ENCODE measurements at regions not wholly inside any gene's neighbourhood (a gene's known extent, or its start where the extent isn't known, plus 50 kb on each side); places are given as distances from the start of the nearest gene placed in this dataset.

- H3K4me1 Mint-ChIP-seq = peaks cover 18% of the 10 kb centered on the region
- no peak for DNase-seq (ENCODE audit: low spot score)
- peaks cover 14% of the 10 kb centered on the region for H3K9me3 Mint-ChIP-seq
- no peak for TF ChIP-seq FOXP1 (CRISPR knock-in tag; IDR thresholded peaks at IDR 0.05; ENCODE audit: borderline replicate concordance)
- TF ChIP-seq ELF4 (CRISPR knock-in tag; IDR thresholded peaks at IDR 0.05; ENCODE audit: low read depth) = no peak
- no peak for TF ChIP-seq GABPB1 (CRISPR knock-in tag; IDR thresholded peaks at IDR 0.05)
- TF ChIP-seq ZNF263 (CRISPR knock-in tag; IDR thresholded peaks at IDR 0.05; ENCODE audit: low read depth) = no peak
- TF ChIP-seq ZMAT4 (CRISPR knock-in tag; IDR thresholded peaks at IDR 0.05) = no peak
- TF ChIP-seq, protein P1, sequence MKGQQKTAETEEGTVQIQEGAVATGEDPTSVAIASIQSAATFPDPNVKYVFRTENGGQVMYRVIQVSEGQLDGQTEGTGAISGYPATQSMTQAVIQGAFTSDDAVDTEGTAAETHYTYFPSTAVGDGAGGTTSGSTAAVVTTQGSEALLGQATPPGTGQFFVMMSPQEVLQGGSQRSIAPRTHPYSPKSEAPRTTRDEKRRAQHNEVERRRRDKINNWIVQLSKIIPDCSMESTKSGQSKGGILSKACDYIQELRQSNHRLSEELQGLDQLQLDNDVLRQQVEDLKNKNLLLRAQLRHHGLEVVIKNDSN (CRISPR knock-in tag; IDR thresholded peaks at IDR 0.05) = no peak
- TF ChIP-seq ZBTB21 (CRISPR knock-in tag; IDR thresholded peaks at IDR 0.05; ENCODE audit: borderline replicate concordance) = no peak
- no peak for TF ChIP-seq ZNF416 (CRISPR knock-in tag; IDR thresholded peaks at IDR 0.05)
- TF ChIP-seq SP1 (CRISPR knock-in tag; conservative IDR thresholded peaks at IDR 0.05) = no peak
- TF ChIP-seq SOX15 (CRISPR knock-in tag; IDR thresholded peaks at IDR 0.05) = no peak
- TF ChIP-seq NR3C1 (CRISPR knock-in tag; conservative IDR thresholded peaks at IDR 0.05; ENCODE audit: low read depth) = no peak
- TF ChIP-seq, protein P2, sequence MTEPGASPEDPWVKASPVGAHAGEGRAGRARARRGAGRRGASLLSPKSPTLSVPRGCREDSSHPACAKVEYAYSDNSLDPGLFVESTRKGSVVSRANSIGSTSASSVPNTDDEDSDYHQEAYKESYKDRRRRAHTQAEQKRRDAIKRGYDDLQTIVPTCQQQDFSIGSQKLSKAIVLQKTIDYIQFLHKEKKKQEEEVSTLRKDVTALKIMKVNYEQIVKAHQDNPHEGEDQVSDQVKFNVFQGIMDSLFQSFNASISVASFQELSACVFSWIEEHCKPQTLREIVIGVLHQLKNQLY (CRISPR knock-in tag; IDR thresholded peaks at IDR 0.05) = no peak
- TF ChIP-seq TCF7 (CRISPR knock-in tag; IDR thresholded peaks at IDR 0.05; ENCODE audit: low read depth) = no peak
- ChIA-PET POLR2A (no interaction called here), CTCF (interaction anchor here (0.9 to 1.3 kb wide), 2 partner anchors 21 to 114 kb away, joined by 3 to 4 read pairs; no protein-coding TSS in a partner anchor)
- no peak overlapping the region for H3K4me3 Mint-ChIP-seq
- ATAC-seq = no peak
- H3K27me3 Mint-ChIP-seq (ENCODE audit: low read depth) = no peaks in the 10 kb centered on the region; the same call in 1 of the 2 replicates
- no peak overlapping the region for H3K27ac Mint-ChIP-seq
- peaks cover 8% of the 10 kb centered on the region for H3K36me3 Mint-ChIP-seq
Measured at GRCh38 chr7:3179456-3179855, 121.6 kb upstream of the SDK1 start.

DNA sequence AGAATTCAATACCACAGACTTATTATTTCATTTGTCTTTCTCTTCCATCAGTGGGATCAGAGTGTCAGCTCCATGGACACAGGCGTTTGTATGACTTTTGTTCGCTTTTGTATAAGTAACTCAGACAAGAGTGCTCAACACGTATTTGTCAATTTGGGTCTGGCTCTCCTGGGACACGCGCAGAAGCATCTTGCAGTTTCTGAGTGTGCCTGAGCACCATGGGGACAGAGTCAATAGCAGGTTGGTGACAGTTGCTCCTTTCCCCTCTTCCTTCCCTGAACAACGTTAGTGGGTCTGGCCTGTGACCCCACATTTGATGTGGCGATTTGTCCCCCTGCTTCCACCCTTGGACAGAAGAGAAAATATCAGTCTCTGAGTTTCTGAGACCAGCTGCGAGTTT, 120.4 kb upstream of the SDK1 start:
- no peak for ATAC-seq
- CTCF ChIA-PET = no interaction called here
- POLR2A ChIA-PET = no interaction called here
- no peak overlapping the region for H3K27ac Mint-ChIP-seq
- H3K9me3 Mint-ChIP-seq = peaks cover 14% of the 10 kb centered on the region
- H3K4me3 Mint-ChIP-seq = no peak overlapping the region
- peaks cover 11% of the 10 kb centered on the region for H3K4me1 Mint-ChIP-seq
- H3K27me3 Mint-ChIP-seq (ENCODE audit: low read depth) = no peaks in the 10 kb centered on the region; the same call in 1 of the 2 replicates
- no peak for DNase-seq (ENCODE audit: low spot score)
- peaks cover 8% of the 10 kb centered on the region for H3K36me3 Mint-ChIP-seq
- TF ChIP-seq AFF4 (CRISPR knock-in tag; IDR thresholded peaks at IDR 0.05; ENCODE audit: borderline replicate concordance) (no peak), PRDM15 (CRISPR knock-in tag; IDR thresholded peaks at IDR 0.05) (no peak), GTF2I (CRISPR knock-in tag; conservative IDR thresholded peaks at IDR 0.05) (no peak), RORB (CRISPR knock-in tag; IDR thresholded peaks at IDR 0.05) (no peak), ZNF425 (CRISPR knock-in tag; conservative IDR thresholded peaks at IDR 0.05) (no peak), HMGA2 (CRISPR knock-in tag; IDR thresholded peaks at IDR 0.05) (no peak), ARID4B (CRISPR knock-in tag; IDR thresholded peaks at IDR 0.05; ENCODE audit: borderline replicate concordance) (no peak)

All from WTC11 (cell line).